NCI-H2196 treated with DMSO at 0.1 percent for 48 hours (cell line): ENCODE measurements at regions not wholly inside any gene's neighbourhood (a gene's known extent, or its start where the extent isn't known, plus 50 kb on each side); places are given as distances from the start of the nearest gene placed in this dataset.

Source experiments
- DNase-seq: peaks from one replicate; lab custom pipeline; 2025; ENCODE audit not compliant: unreplicated experiment; lab: John Stamatoyannopoulos, UW

DNA sequence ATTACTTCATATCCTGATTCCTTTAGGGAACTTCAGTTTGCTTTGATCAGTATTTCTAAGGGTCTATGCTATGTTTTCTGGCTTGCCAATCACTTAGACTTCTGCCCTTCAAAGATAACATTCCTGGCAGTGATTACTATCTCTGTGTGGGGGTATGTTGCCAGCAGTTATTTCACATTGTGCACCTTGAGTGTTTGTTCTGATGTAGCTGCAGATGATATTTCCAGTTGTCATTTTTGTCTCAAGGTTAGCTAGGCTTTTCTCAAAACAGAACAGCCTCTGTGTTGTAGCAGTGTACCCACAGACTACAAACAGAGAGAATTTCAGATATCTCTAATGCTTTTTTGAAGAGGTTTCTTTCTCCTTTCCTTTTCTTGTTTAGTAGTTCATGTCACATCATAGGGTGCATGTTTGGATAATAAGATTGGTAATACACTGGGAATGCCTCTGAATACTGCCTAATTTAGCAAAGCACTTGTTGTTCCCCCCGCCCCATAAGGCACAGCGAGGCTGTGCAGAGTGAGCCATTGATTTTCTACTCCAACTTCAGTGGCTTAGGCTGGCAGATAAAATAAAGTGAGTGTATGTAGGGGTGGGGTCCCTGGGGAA is 134.7 kb upstream of the AGR3 start:
- no peak for DNase-seq

DNA sequence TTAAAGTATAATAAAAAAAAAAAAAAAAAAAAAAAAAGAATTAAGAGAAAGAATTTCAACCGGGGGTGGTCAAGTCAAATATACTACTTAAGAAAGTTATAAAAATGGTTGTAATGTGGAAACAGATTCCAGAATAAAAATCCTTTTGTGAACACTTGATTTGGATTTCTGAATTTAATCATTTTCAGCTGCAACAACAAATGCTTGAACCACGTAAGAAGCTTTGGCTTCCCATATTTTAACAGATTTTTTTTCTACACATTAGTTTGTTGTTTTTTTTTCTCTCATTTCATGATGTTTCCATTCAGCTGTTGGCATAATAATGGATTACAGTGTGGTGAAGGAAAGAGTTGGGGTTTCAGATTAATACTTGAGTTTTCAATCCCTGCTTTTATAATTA is 137.3 kb upstream of the AGR3 start:
- DNase-seq, result no peak

DNA sequence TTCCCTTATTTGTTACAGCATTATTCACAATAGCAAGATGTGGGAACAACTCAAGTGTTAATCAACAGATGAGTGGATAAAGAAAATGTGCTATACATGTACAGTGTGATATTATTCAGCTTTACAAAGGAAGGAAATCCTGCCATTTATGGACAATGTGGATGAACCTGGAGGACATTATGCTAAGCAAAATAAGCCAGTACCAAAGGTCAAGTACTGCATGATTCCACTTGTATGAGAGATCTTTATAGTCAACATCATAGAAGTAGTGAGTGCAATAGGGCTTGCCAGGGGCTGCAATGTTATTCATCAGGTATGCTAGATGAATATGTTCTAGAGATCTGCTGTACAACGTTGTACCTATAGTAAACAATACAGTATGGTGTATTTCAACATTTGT is 138.5 kb upstream of the AGR3 start:
- no peak for DNase-seq

DNA sequence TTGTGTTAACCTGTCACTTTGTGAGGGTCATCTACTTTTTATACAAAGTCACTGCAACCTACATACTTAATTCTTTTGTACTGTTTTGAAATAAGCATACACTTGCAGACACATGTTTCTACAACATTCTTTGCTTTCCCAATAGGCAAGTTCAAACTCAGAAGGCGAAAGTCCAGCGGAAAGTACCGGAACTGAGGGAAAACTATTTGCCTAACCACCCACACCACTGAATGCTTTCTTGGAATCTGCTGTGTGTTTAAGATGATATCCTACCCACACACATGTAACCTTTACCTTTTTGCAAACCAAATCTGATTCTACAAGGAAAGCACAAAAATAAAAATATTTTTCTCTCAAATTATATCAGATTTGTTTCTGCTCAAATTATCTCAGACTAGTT is 139.4 kb upstream of the AGR3 start:
- DNase-seq, result no peak

DNA sequence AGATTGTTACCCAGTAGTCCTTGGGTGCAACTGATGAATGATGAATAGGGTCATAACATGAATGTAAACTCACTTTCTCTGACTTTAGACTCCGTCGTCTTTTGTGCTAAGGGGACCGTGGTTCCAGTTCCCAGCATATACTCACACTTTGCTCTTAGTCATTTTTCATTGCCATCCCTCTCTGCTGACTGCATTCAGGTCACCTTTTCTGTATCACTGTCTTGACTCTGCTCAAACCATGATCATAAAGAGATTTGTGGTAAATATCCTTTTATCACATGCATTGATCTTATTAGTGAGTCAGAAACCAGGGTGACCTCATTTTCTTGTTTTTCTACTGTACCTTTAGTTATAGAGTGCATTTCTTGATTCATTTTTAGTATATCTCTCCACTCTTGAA is 141.1 kb upstream of the AGR3 start:
- DNase-seq, result no peak

DNA sequence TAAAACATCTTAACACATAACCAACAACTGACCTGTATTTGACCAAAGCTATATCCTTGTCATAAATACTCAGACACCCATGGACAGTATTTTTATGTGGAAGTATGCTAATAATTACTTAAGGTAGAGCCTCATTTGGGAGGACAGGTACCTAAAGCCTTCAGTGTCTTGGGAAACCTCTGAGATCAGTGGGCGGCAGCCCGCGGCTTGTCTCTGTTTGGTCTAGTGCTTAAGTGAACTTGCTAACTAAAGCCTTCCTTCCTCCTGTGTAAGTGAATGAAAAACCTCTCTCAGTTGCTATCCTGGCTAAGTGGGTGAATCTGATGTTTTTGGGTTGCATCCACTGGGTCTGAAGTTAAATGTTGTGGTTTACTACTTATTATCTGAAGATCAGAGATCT is 144.5 kb upstream of the AGR3 start:
- no peak for DNase-seq

DNA sequence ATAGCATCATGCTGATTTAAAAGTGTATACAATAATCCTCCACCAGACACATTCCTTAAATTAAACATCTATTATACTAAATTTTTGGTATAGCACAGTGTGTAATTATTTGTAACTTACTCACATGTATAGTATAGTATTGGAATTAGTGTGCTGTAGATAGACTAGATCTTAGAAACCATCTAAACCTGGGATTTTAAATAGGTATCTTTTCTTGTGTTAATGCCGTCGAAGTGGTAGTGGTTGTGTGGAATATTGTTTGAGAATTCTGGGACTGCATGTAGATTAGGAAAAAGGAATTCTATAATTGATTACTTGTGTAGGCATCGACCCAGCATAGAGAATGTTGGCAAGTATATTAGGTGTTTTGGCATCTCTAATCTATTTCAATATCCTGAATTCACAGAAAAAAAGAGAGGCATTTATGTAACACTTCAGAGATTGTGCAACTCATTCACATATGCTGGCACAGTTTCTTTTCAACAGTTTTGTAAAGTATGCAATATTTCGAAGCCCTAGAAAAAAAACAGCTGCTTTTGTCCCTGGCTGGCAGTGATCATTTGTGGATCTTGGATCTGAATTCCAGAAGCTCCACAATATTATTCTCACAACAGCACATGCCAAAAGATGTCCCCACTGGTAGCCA is 145.5 kb upstream of the AGR3 start:
- DNase-seq, result no peak

DNA sequence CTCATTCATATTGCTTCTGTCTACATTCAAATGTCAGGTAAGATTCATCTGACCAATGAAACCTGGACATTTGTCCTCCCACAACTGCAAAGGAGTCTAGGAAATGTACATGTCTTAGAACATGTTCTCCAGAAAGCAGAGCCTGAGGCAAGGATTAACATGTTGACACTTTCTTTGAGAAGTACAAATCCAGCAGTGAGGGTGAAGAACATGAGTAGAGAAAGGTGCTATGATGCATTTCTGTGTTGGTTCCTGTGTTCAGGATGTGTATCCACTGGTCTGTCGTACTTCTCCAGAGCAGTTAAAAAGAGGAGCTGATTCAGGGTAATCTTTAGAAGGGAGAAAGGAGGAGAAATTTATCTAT is 146.0 kb upstream of the AGR3 start:
- DNase-seq, result no peak

DNA sequence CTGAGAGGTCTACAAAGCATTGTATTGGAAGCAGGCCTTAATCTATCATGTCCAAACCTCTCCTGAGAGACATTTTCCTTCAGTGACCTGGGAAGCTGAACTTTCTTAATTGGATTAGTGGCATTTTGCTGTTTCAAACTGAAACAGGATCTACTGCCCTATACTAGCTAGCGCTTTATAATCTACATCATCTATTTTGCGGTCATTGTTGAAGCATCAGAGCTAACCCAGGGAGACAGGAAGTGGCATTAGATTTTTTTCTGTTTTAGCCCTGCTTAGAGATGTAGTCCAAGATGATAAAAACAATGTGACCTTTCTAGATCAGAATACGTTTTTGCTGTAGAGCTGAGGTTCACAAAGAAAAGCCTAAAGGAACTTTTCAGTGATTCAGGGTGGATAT is 147.4 kb upstream of the AGR3 start:
- no peak for DNase-seq

DNA sequence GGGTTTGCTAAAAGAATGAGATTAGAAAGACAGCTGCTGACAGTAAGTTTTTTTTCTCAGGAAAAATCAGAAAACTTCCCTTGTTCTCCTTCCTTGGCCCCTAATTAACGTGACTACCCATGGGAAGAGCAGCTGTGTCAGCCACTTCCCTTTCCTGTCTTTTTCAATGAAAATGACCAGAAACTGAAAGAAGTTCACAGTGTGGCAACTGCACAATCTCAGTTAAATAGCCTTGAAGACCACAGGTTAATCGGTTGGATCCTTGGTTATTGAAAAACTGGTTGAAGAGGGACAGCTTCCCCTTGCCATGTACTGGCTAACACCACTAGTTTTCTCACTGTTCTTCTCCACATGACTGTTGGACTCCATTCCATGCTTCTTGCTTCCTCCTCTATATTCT is 148.8 kb upstream of the AGR3 start:
- DNase-seq, result no peak

DNA sequence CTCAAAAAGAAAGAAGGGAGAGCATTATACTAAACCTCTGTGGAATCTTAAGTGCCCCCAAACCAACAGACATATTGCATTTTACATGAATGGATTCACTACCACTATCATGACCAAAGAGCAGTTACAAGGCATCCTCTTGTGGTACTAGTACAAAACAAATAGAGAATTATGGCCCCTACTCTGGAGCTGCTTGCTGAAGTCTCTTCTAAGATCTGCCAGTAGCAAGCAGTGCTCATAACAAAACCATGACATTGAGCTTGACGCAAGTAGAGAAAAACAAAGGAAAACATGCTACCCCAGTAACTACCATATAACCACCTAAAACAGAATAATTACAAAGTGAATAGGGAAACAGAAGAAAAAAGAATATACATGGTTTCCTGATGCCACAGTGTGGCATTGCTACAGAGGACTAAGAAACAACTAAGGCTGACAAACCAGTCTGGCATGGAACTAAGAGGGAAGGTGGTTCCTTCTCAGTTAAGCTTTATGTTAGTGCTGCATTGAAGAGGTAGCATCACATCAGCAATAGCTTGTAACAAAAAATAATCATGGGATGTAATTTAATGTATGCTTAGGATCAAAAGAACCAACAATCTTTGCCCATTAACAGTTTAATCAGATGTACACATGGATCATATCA is 150.2 kb upstream of the AGR3 start:
- no peak for DNase-seq

DNA sequence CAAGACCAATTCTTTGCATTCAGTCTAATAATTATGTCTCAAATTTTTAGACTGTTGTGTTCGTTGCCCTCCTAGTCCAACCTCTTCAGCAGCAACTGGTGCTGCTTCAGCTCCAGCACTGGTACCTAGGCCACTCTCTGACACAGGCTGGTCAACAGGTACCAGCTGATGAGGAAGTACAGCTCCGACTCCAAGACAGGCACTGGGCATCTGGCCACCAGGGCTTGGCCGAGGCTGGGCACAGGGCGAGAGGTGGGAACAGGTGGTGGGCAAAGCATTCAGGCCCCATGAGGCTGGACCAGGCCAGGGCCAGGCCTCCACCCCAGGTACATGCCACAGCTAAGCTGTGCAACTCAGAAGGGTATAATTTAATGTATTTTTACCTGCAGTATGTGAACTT is 151.5 kb upstream of the AGR3 start:
- DNase-seq, result no peak

DNA sequence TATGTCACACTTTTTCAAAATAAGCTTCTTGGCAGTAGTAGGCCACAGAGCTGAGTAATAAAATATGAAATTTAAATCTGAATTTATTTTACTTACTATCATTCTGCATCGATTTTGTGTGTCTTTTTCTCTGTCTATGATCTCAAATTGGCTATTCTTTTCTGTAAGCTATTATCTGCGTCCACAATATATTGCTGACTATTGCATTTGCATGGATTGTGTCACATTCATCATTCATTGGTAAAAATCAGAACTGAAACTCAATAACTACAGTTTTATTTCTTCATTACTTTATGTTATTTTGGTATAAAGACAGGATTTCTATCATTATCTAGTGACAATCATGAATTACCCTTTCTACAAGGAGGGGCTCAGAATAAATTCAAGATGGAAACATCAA is 154.8 kb upstream of the AGR3 start:
- DNase-seq, result no peak

DNA sequence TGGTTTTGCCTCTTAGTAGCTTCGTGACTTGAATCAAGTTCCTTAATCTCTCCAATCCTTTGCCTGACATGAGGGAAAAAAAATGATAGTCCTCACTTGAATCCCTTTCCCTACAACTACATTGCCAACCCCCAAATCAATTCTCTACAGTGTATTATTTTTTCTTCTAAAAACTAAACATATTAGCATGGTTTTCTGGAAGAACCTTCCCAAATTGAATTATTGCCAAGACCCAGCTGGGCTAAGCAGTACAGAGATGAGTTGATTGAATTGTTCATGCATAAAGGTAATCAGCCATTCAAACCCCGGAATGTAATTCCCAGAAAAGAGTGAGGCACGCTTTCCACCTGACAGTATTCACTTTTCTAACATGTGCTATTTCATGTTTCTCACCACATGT is 155.6 kb upstream of the AGR3 start:
- DNase-seq, result no peak

DNA sequence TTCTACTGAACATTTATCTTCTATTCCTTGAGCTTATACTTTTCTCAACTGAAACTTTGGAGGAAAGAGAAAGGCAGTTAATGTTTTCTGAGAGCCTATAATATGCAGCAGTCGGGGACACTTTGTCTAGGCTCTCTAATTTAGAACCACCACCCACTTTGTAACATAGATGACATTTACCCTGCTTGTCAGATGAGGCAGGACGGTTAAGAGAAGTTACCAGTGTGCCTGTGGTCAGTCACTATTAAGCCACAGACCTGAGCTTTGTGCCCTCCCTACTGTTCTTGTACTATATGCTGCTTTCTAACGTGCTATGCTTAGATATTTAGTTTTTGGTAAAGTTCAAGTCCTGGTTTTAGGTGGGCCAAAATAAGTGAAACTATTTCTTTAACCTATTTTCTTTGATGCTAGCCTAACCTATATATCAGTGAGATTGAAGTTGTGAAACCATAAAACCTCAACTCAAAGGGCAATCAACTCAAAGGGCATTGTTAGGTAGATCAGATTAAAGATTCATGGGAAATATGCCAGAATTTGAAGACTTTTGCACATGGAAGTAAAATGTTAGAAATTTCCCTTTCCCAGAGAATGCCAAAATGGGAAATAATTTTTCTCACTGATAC is 156.5 kb upstream of the AGR3 start:
- no peak for DNase-seq

DNA sequence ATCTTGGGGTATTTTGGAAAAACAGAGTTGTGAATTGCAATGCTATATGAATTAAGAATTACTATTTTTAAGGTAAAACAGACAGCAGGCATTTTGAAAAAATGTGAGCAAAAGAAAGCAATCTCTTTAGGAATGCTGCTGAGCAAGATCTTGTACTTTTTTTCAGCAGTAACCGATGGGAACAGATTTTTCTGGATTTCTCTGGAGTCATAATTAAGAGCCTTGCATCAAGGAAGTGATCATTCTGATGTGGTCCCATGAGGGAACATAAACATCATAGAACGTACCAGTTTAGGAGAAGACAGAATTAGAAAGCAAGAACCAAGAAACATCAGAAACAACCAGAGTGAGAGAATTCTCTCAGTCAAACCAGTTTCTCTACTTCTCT is 157.0 kb upstream of the AGR3 start:
- no peak for DNase-seq

DNA sequence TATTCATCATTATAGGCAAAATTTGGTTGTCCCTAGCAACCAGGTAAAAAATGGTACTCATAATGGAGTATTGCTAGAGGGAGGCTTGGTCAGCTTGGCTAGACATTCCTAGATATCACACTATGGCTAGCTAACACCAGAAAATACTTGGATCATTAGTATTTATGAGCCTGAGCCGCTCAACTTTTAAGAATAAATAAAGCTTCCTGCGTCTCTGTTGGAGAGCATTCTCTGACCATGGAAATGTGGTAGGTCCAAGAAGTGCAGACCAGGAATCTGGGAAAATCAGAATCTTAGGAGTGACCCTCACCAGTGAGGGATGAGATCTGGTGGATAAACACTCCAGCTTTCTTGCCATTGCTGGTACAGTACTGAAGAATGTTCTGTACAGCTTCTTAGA is 157.6 kb upstream of the AGR3 start:
- no peak for DNase-seq

DNA sequence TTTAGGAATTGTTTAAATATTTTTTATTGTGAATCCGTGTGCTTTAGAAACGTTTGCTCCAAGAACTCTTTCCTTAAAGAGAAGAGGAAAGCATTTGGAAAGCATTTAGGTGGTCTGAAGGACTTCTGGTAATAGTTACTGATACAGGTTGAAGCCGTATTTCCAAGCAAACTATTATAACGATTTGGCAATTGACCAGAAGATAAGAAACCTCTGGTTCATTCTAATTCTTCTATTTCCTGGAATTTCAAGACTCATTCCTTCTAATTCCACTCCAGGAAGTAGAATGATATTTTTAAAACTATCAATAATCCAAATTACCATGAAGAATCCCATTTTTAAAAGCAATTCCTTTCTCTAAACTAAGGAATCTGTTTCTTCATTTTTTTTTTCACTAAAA is 158.9 kb upstream of the AGR3 start:
- no peak for DNase-seq

DNA sequence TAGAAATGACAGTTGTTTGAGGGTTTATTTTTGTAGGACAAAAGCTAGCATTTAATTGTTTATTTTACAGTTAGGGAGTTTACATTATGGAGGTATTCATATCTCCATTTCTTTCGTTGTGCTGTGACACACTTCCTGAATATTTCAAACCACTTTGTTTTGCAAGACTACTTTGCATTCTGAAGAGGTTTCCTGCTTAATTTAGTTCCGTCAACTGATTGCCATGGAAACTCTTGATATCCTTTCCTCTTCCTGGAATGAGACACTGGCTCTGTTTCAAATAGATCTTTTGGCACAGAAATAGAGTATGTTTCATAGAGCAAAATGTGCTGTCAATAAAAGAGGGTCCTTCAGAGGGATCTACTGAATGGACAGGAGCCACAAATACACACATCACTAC is 159.5 kb upstream of the AGR3 start:
- DNase-seq, result no peak

DNA sequence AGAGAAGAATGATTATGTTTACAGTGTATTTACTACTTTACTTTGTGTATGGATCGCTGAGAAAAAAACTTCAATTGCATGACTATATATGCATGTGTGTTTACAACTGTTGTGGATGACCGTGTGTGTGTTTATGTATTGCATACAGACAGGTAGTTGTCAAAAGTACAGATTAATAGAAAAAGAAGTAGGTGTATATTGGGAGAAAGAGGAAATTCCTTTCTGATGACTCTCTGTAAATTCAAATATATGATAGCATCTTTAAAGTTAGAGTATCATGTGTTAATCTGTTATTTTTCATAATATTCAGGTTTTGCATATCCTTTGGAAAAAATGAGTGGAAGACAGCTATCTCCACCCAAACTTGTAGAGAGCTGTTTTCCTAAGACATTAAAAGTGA is 160.4 kb upstream of the AGR3 start:
- no peak for DNase-seq

DNA sequence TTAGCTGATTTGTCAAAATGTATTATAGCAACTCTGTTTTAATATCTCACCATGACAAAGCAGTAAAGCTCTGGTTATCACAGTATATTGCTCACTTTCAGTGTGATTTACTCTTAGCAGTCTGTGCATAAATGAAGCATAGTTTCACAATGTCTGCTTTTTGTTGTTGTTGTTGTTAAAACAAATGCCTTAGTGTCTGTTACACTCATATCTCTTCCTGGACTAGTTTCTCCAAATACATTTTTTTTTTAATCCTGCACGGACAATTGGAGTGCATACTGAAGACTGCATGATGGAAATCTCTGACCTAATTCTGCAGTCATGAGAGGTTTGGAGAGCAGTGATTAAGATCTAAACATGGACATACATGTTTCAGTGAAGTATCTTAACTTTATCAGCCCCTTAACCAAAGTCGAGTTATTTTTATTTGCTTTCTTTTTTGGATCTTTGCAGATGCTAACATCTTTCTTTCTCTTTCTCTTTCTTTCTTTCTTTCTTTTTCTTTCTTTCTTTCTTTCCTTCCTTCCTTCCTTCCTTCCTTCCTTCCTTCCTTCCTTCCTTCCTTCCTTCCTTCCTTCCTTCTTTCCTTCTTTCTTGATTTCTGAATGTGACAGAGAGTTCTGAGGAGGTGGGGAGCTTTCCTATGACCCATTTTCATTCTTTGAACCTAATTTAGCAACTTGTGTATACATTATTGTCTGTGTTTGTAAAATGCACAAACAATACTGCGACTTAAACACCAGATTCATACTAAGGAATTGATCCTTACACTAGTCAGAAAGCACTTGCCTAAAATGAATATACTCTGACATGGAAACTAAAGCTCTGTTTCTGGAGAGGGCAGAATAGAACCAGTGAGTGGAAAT is 161.5 kb upstream of the AGR3 start:
- DNase-seq, result no peak

DNA sequence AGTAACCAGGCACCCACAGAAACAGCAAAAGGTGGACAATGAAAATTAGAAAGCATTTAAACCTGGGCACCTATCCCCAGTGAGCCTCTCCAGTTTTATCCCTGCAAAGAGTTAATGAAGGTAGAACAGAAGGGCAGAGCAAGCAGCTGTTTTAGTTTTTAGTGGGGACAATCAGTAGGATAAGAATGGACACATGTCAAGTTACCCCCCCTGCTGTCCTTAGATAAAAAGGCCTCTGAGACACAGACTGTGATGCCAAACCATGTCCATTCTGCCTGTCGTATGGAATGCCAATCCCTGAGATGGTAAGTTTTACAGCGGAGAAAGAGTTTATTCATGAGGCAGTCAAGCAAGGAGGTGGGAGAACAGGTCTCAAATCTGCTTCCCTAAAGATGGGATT is 162.6 kb upstream of the AGR3 start:
- no peak for DNase-seq
